H1 (cell line): ENCODE measurements at regions not wholly inside any gene's neighbourhood (a gene's known extent, or its start where the extent isn't known, plus 50 kb on each side); places are given as distances from the start of the nearest gene placed in this dataset.

ENCODE experiments used
- CTCF ChIA-PET: fragments of 300-600 bp; sonication (Branson Sonifier 250); formaldehyde crosslinking; loops from one replicate; lab custom pipeline; 2021; ENCODE audit not compliant: partially characterized antibody; lab: Charles Lee
- POLR2A ChIA-PET: fragments of 300-600 bp; sonication (Branson Sonifier 250); formaldehyde crosslinking; loops from one replicate; lab custom pipeline; 2021; ENCODE audit warnings: inconsistent platforms; ENCODE audit not compliant: partially characterized antibody; lab: Charles Lee
- DNase-seq, 2 experiments: peaks; one replicate each; pipeline versions ENCODE4 v3.0.0 to v3.0.0-alpha.2; 2010 to 2022; ENCODE audit warnings: low spot score in 2 of 2, low read depth in 1 of 2, mixed read lengths in 1 of 2
- FAIRE-seq: peaks from 2 replicates; lab custom pipeline; 2011; peaks lifted over from hg19 to GRCh38; lab: Jason Lieb, UNC
- H2AFZ ChIP-seq: 2 replicates; pipeline ENCODE4 v1.8.1; 2012; ENCODE audit warnings: low read length, inconsistent platforms
- H2AK5ac ChIP-seq: 2 replicates; pipeline ENCODE4 v1.6.1; 2013; ENCODE audit warnings: low read depth, low read length
- H2BK120ac ChIP-seq: replicated peaks from 2 replicates; pipeline ENCODE3; 2013; ENCODE audit warnings: low read depth, low read length, inconsistent platforms
- H2BK12ac ChIP-seq: 2 replicates; pipeline ENCODE4 v1.6.1; 2013; ENCODE audit warnings: low read depth, low read length
- H2BK15ac ChIP-seq: 2 replicates; pipeline ENCODE4 v1.6.1; 2013; ENCODE audit warnings: low read length
- H2BK20ac ChIP-seq: 2 replicates; pipeline ENCODE4 v1.6.1; 2013; ENCODE audit warnings: low read length
- H2BK5ac ChIP-seq: 2 replicates; pipeline ENCODE4 v1.6.1; 2013; ENCODE audit warnings: low read depth, low read length
- H3K14ac ChIP-seq: 2 replicates; pipeline ENCODE4 v1.6.1; 2013; ENCODE audit warnings: inconsistent platforms; ENCODE audit not compliant: insufficient read length
- H3K18ac ChIP-seq: 2 replicates; pipeline ENCODE4 v1.6.1; 2013; ENCODE audit warnings: low read length; ENCODE audit errors: extremely low read depth
- H3K23ac ChIP-seq: 2 replicates; pipeline ENCODE4 v1.6.1; 2013; ENCODE audit warnings: inconsistent platforms; ENCODE audit not compliant: insufficient read length
- H3K23me2 ChIP-seq: 2 replicates; pipeline ENCODE4 v1.6.1; 2013; ENCODE audit warnings: low read depth, low read length
- H3K27ac ChIP-seq: 2 replicates; pipeline ENCODE4 v1.6.1; 2011; ENCODE audit warnings: low read depth, low read length, inconsistent platforms
- H3K27me3 ChIP-seq, 4 experiments: replicated peaks in 1 of 4; 1 replicate in 1 of 4; 2 replicates in 3 of 4; pipeline versions ENCODE4 v1.6.1 to v1.8.1; 2011 to 2013; ENCODE audit warnings: low read length in 3 of 4, mild to moderate bottlenecking in 3 of 4, inconsistent platforms in 2 of 4, mixed read lengths in 2 of 4, moderate library complexity in 1 of 4; ENCODE audit not compliant: control insufficient read depth in 3 of 4, insufficient read depth in 3 of 4; ENCODE audit errors: extremely low read depth in 1 of 4
- H3K36me3 ChIP-seq, 4 experiments: 2 replicates each; pipeline versions ENCODE4 v1.6.1 to v1.8.1; 2011 to 2013; ENCODE audit warnings: mild to moderate bottlenecking in 4 of 4, low read length in 3 of 4, moderate library complexity in 2 of 4, control low read depth in 1 of 4, inconsistent platforms in 1 of 4; ENCODE audit not compliant: insufficient read depth in 4 of 4, control insufficient read depth in 2 of 4
- H3K4ac ChIP-seq: replicated peaks from 2 replicates; pipeline ENCODE3; 2013; ENCODE audit warnings: low read length, low read depth, mixed read lengths, inconsistent platforms; ENCODE audit not compliant: insufficient read length
- H3K4me1 ChIP-seq, 4 experiments: replicated peaks in 1 of 4; 1 replicate in 1 of 4; 2 replicates in 3 of 4; pipeline versions ENCODE4 v1.6.1 to v1.8.1; 2011 to 2013; ENCODE audit warnings: low read length in 3 of 4, inconsistent platforms in 2 of 4, mixed read lengths in 1 of 4; ENCODE audit not compliant: insufficient read depth in 4 of 4, control insufficient read depth in 3 of 4
- H3K4me2 ChIP-seq, 2 experiments: 2 replicates each; pipeline versions ENCODE4 v1.6.1 to v1.8.1; 2011 to 2013; ENCODE audit warnings: low read depth in 2 of 2, low read length in 2 of 2, control low read depth in 1 of 2, inconsistent platforms in 1 of 2, mild to moderate bottlenecking in 1 of 2; ENCODE audit not compliant: insufficient read depth in 1 of 2
- H3K4me3 ChIP-seq, 4 experiments: fragments of 200-600, 300-600 bp in 1 of 4; sonication (generic), shearing (Covaris generic), sonication (Bioruptor Twin) in 1 of 4; 2 replicates each; pipeline versions ENCODE4 v1.5.1 to v1.8.1; 2011 to 2016; ENCODE audit warnings: low read length in 4 of 4, low read depth in 3 of 4, control low read depth in 2 of 4, inconsistent platforms in 2 of 4, mild to moderate bottlenecking in 2 of 4, mixed read lengths in 1 of 4, moderate library complexity in 1 of 4; ENCODE audit not compliant: insufficient read depth in 2 of 4; ENCODE audit errors: extremely low read depth in 1 of 4
- H3K56ac ChIP-seq: replicated peaks from 2 replicates; pipeline ENCODE3; 2013; ENCODE audit warnings: low read depth, mild to moderate bottlenecking, mixed read lengths, low read length, inconsistent platforms; ENCODE audit not compliant: insufficient read length
- H3K79me1 ChIP-seq: 2 replicates; pipeline ENCODE4 v1.6.1; 2013; ENCODE audit warnings: low read depth, low read length, control low read depth
- H3K79me2 ChIP-seq, 2 experiments: 2 replicates each; pipeline versions ENCODE4 v1.6.1 to v1.8.1; 2012 to 2013; ENCODE audit warnings: low read length in 2 of 2, mild to moderate bottlenecking in 2 of 2, inconsistent platforms in 1 of 2; ENCODE audit not compliant: insufficient read depth in 2 of 2, control insufficient read depth in 1 of 2
- H3K9ac ChIP-seq, 4 experiments: replicated peaks in 1 of 4; 1 replicate in 1 of 4; 2 replicates in 3 of 4; pipeline versions ENCODE4 v1.6.1 to v1.8.1; 2011 to 2013; ENCODE audit warnings: low read depth in 3 of 4, low read length in 3 of 4, control low read depth in 2 of 4, mild to moderate bottlenecking in 2 of 4, moderate library complexity in 2 of 4, inconsistent platforms in 1 of 4; ENCODE audit errors: extremely low read depth in 1 of 4
- H3K9me3 ChIP-seq, 2 experiments: 2 replicates each; pipeline versions ENCODE4 v1.6.1 to v1.8.1; 2012 to 2013; ENCODE audit warnings: mild to moderate bottlenecking in 2 of 2, moderate library complexity in 2 of 2, control low read depth in 1 of 2, inconsistent platforms in 1 of 2, low read depth in 1 of 2, low read length in 1 of 2, mixed read lengths in 1 of 2; ENCODE audit not compliant: insufficient read depth in 2 of 2
- H4K20me1 ChIP-seq, 2 experiments: replicated peaks in 1 of 2; 2 replicates each; pipeline versions ENCODE3 to v1.8.1; 2011 to 2013; ENCODE audit warnings: inconsistent platforms in 2 of 2, low read length in 2 of 2, mild to moderate bottlenecking in 1 of 2; ENCODE audit not compliant: insufficient read depth in 2 of 2, control insufficient read depth in 1 of 2
- H4K5ac ChIP-seq: 2 replicates; pipeline ENCODE4 v1.6.1; 2013; ENCODE audit warnings: low read length, low read depth, mixed read lengths, inconsistent platforms; ENCODE audit not compliant: insufficient read length
- H4K8ac ChIP-seq: 2 replicates; pipeline ENCODE4 v1.8.0; 2013; ENCODE audit warnings: mild to moderate bottlenecking, moderate library complexity, low read length, inconsistent platforms; ENCODE audit not compliant: insufficient read depth; ENCODE audit errors: extremely low read depth
- H4K91ac ChIP-seq: replicated peaks from 2 replicates; pipeline ENCODE3; 2013; ENCODE audit warnings: low read length, mixed read lengths, inconsistent platforms; ENCODE audit not compliant: insufficient read length
- ASH2L ChIP-seq: fragments of 200-600, 300-600 bp; sonication (generic); IDR thresholded peaks from one replicate; pipeline ENCODE4 v1.7.1; 2017; ENCODE audit warnings: low read length
- BRCA1 ChIP-seq: IDR thresholded peaks from 2 replicates; pipeline ENCODE4 v1.6.1; 2012; ENCODE audit warnings: low read depth, low read length, improper control_type of control experiment
- CBX5 ChIP-seq: fragments of 300-800, 300-1000 bp; sonication (generic); IDR thresholded peaks from 2 replicates; pipeline ENCODE4 v1.7.1; 2016; ENCODE audit warnings: antibody characterized with exemption, low read length, low read depth
- CBX8 ChIP-seq: fragments of 300-800, 300-1000 bp; sonication (generic); IDR thresholded peaks from 2 replicates; pipeline ENCODE4 v1.7.1; 2016; ENCODE audit warnings: low read depth, low read length, borderline replicate concordance
- E2F6 ChIP-seq: IDR thresholded peaks from 2 replicates; pipeline ENCODE4 v1.6.1; 2012; ENCODE audit warnings: inconsistent platforms
- JUN ChIP-seq: IDR thresholded peaks from 2 replicates; pipeline ENCODE4 v1.6.1; 2011; ENCODE audit warnings: low read depth, mild to moderate bottlenecking, improper control_type of control experiment, low read length
- JUND ChIP-seq: IDR thresholded peaks from 2 replicates; pipeline ENCODE4 v1.6.1; 2011; ENCODE audit warnings: mild to moderate bottlenecking, improper control_type of control experiment, low read length
- PHF8 ChIP-seq: fragments of 200-600 bp; sonication (generic); conservative IDR thresholded peaks from 2 replicates; pipeline ENCODE4 v1.7.1; 2012; ENCODE audit warnings: low read depth, mild to moderate bottlenecking, inconsistent platforms, low read length, moderate library complexity
- RXRA ChIP-seq: IDR thresholded peaks from 2 replicates; pipeline ENCODE4 v1.6.1; 2011; ENCODE audit warnings: low read depth, mild to moderate bottlenecking, low read length, moderate library complexity; ENCODE audit not compliant: insufficient read depth
- SP1 ChIP-seq: IDR thresholded peaks from 2 replicates; pipeline ENCODE4 v1.6.1; 2011; ENCODE audit warnings: low read depth, low read length
- WGBS, 2 experiments: shearing (Covaris generic) in 1 of 2; methylation state at CpG; one replicate each; pipeline versions ENCODE4 v1.1.6 to v1.1.7; 2013 to 2015; ENCODE audit warnings: low lambda C conversion rate in 2 of 2, mixed read lengths in 2 of 2, inconsistent platforms in 1 of 2, low coverage in 1 of 2, missing lambda C conversion rate in 1 of 2; ENCODE audit not compliant: insufficient replicate concordance in 2 of 2, insufficient coverage in 1 of 2, insufficient read length in 1 of 2; ENCODE audit errors: extremely low coverage in 1 of 2, missing lambda C conversion rate in 1 of 2; 5-methylcytosine and 5-hydroxymethylcytosine counted together

GRCh38 chr1:73160759-73161158 lies 878.4 kb upstream of the NEGR1 start:
- Histone ChIP-seq H3K27ac (no peak overlapping the region), H3K4me3 (no peak overlapping the region), H2AFZ (no peak overlapping the region), H3K4me1 (no peaks in the 10 kb centered on the region), H4K8ac (no peak overlapping the region), H2BK15ac (no peak overlapping the region), H3K4me2 (no peak overlapping the region), H3K4ac (no peak overlapping the region), H3K79me2 (no peaks in the 10 kb centered on the region), H2AK5ac (no peak overlapping the region), H4K5ac (no peak overlapping the region), H3K9me3 (no peaks in the 10 kb centered on the region), H3K27me3 (no peaks in the 10 kb centered on the region), H3K79me1 (no peaks in the 10 kb centered on the region), H2BK20ac (no peak overlapping the region), H3K14ac (no peak overlapping the region), H3K23ac (no peak overlapping the region), H3K18ac (no peak overlapping the region), H4K91ac (no peak overlapping the region), H2BK12ac (no peak overlapping the region), H4K20me1 (no peaks in the 10 kb centered on the region), H3K56ac (no peak overlapping the region), H3K9ac (no peak overlapping the region), H3K36me3 (no peaks in the 10 kb centered on the region), H2BK120ac (no peak overlapping the region), H2BK5ac (no peak overlapping the region), H3K23me2 (no peaks in the 10 kb centered on the region)
- FAIRE-seq, result no peak
- ChIA-PET CTCF (interaction anchor here (1.2 kb wide), 1 partner anchor 45 kb away, joined by 3 read pairs; no protein-coding TSS in a partner anchor), POLR2A (no interaction called here)
- TF ChIP-seq BRCA1, result no peak
- TF ChIP-seq RXRA, result no peak
- TF ChIP-seq JUN, result no peak
- TF ChIP-seq CBX8, result no peak
- no peak for TF ChIP-seq PHF8
- no peak for TF ChIP-seq E2F6
- TF ChIP-seq JUND, result no peak
- TF ChIP-seq CBX5, result no peak
- TF ChIP-seq SP1, result no peak
- no peak for TF ChIP-seq ASH2L
- WGBS, 2 experiments, result 88% methylated on average over 1 of the region's 1 CpG; no CpG with 5 or more reads in 1 of the 2 experiments
- DNase-seq, result no peak
